GM12878 (cell line): ENCODE measurements at regions not wholly inside any gene's neighbourhood (a gene's known extent, or its start where the extent isn't known, plus 50 kb on each side); places are given as distances from the start of the nearest gene placed in this dataset.
A peak's percentile ranks its signal among the peaks of the same experiment; 100 is the strongest.

Experiments
- CHD4 ChIP-seq: fragments of 200-600 bp; sonication (generic); IDR thresholded peaks from 2 replicates; pipeline ENCODE4 v1.6.1; 2016; ENCODE audit warnings: mild to moderate bottlenecking
- FOXM1 ChIP-seq: IDR thresholded peaks from 2 replicates; pipeline ENCODE4 v1.6.1; 2012; ENCODE audit warnings: low read depth, mild to moderate bottlenecking, inconsistent platforms, low read length, moderate library complexity
- GATAD2B ChIP-seq: fragments of 450-650 bp; conservative IDR thresholded peaks from 2 replicates; pipeline ENCODE4 v1.6.1; 2017; ENCODE audit warnings: low read depth, mild to moderate bottlenecking, moderate library complexity
- RAD21 ChIP-seq: IDR thresholded peaks from 2 replicates; pipeline ENCODE4 v1.6.1; 2011; ENCODE audit warnings: mild to moderate bottlenecking, low read depth, low read length, moderate library complexity; ENCODE audit not compliant: insufficient read depth
- SRF ChIP-seq, 2 experiments: IDR thresholded peaks; 2 replicates each; pipeline ENCODE4 v1.6.1; 2011; ENCODE audit warnings: low read depth in 2 of 2, low read length in 2 of 2, mild to moderate bottlenecking in 1 of 2, moderate library complexity in 1 of 2
- TAF1 ChIP-seq: IDR thresholded peaks from 2 replicates; pipeline ENCODE4 v1.6.1; 2011; ENCODE audit warnings: mild to moderate bottlenecking, low read depth, low read length, borderline replicate concordance
- TCF12 ChIP-seq: IDR thresholded peaks from 2 replicates; pipeline ENCODE4 v1.6.1; 2011; ENCODE audit warnings: low read depth, mild to moderate bottlenecking, low read length
- TCF7 ChIP-seq: IDR thresholded peaks from 2 replicates; pipeline ENCODE4 v1.6.1; 2014; ENCODE audit warnings: antibody characterized with exemption, borderline replicate concordance
- ZZZ3 ChIP-seq: IDR thresholded peaks from 2 replicates; pipeline ENCODE4 v1.6.1; 2011; ENCODE audit warnings: low read depth; ENCODE audit not compliant: control insufficient read depth, insufficient read length
- TF ChIP-seq, protein P1 (sequence below), 3 experiments: IDR thresholded peaks in 2 of 3; conservative IDR thresholded peaks in 1 of 3; 2 replicates each; pipeline ENCODE4 v1.5.1; 2011; ENCODE audit warnings: low read depth in 3 of 3, low read length in 3 of 3, mild to moderate bottlenecking in 3 of 3, control low read depth in 2 of 3, moderate library complexity in 2 of 3, inconsistent platforms in 1 of 3, mixed read lengths in 1 of 3; ENCODE audit not compliant: control insufficient read depth in 2 of 3, insufficient read depth in 1 of 3; ENCODE audit errors: extremely low read depth in 1 of 3

DNA sequence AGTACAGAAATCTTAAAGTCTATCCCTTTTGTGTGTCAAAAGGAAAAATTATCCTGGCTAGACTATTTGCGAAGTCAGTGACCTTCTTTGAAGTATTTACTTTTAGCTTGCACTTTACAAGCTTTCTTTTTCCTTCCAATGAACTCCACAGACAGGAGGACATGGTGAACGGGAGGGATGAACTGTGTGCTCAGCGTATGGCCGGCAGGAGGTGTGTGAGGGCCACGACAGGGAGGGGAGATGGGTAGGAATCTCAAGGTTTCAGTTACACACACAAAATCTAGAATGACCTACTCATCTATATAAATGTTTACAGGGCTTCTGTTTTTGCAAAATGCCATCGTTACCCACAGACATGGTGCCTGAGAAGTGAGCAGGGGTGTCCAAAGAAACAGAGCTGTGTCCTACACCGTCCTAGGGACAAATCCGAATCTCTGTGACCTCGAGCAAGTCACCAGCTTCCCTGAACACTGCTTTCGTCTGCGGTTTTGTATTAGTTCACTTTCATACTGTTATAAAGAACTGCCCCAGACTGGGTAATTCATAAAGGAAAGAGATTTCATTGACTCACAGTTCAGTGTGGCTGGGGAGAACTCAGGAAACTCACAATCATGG, 537.2 kb downstream of the LIG4 start:
- TF ChIP-seq ZZZ3 (no peak), TAF1 (no peak), FOXM1 (no peak), TCF7 (no peak), CHD4 (no peak), RAD21 (no peak), TCF12 (no peak), SRF (IDR thresholded peaks at IDR 0.05; ENCODE audit: low read depth in 2 of 2, low read length in 2 of 2) (no peak), GATAD2B (no peak)
- TF ChIP-seq, protein P1, sequence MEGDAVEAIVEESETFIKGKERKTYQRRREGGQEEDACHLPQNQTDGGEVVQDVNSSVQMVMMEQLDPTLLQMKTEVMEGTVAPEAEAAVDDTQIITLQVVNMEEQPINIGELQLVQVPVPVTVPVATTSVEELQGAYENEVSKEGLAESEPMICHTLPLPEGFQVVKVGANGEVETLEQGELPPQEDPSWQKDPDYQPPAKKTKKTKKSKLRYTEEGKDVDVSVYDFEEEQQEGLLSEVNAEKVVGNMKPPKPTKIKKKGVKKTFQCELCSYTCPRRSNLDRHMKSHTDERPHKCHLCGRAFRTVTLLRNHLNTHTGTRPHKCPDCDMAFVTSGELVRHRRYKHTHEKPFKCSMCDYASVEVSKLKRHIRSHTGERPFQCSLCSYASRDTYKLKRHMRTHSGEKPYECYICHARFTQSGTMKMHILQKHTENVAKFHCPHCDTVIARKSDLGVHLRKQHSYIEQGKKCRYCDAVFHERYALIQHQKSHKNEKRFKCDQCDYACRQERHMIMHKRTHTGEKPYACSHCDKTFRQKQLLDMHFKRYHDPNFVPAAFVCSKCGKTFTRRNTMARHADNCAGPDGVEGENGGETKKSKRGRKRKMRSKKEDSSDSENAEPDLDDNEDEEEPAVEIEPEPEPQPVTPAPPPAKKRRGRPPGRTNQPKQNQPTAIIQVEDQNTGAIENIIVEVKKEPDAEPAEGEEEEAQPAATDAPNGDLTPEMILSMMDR (IDR thresholded peaks at IDR 0.05 in 2 of 3, conservative IDR thresholded peaks at IDR 0.05 in 1 of 3; ENCODE audit: control insufficient read depth in 2 of 3, extremely low read depth in 1 of 3, insufficient read depth in 1 of 3, low read depth in 3 of 3, low read length in 3 of 3), result peak in 1 of 3 experiments; percentile 7; a peak in 1 of 6 replicates
